ENCODE measurements at regions not wholly inside any gene's neighbourhood (a gene's known extent, or its start where the extent isn't known, plus 50 kb on each side); places are given as distances from the start of the nearest gene placed in this dataset.
"Not testable (repeated sequence)": the region's sequence is repeated elsewhere in the genome, so short reads cannot be mapped to it uniquely, and the experiment has no call there.

DNA sequence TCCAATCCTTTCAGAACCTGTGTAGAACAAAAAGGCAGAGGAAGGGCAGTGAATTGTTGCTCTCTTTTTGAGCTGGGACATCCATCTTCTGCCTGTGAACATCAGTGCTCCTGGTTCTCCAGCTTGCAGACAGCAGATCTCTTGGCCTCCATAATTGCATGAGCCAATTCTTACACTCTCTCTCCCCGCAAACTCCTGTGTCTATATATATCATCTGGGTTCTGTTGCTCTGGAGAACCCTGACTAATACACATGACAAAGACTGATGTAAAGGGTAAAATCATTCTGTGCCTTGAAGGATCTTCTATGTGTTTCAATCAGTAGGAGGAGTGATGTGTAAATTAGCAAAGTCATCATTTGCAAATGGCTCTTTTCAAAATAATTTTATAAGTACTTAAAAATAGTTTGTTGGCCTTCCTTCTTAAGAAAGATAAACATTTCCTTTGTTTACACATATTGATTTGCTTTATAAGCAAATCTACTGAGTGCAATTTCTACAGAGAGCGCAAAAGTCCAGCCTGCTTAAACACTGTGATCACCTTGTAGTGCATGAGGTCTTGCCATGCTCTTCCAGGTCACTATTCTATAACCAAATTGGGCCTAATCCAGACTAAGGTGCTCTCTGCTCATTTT is 154.9 kb upstream of the ANKRD28 start:
- no peak for DNase-seq

- DNase-seq: no peak
These were observed 156.1 kb upstream of the ANKRD28 start for GRCh38 chr3:15953841-15954240.

DNA sequence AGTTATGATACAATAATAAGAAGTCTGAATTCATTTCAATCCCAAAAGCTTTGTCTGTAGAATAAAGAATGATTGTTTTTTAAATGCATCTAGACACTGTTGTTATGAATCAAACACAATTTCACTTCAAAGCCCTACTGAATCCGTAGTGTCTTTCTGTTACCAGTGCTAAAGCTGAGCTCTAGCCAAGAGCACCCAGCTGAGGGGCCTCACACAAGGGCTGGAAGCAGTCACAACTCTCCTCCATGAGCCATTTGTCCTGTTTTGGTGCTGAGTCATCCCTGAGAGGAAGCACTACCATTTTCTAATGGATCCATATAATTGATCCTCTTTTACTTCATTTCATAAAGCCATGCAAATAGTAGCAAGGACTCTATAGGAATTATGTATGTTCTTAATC is 158.2 kb upstream of the ANKRD28 start:
- no peak for DNase-seq

DNA sequence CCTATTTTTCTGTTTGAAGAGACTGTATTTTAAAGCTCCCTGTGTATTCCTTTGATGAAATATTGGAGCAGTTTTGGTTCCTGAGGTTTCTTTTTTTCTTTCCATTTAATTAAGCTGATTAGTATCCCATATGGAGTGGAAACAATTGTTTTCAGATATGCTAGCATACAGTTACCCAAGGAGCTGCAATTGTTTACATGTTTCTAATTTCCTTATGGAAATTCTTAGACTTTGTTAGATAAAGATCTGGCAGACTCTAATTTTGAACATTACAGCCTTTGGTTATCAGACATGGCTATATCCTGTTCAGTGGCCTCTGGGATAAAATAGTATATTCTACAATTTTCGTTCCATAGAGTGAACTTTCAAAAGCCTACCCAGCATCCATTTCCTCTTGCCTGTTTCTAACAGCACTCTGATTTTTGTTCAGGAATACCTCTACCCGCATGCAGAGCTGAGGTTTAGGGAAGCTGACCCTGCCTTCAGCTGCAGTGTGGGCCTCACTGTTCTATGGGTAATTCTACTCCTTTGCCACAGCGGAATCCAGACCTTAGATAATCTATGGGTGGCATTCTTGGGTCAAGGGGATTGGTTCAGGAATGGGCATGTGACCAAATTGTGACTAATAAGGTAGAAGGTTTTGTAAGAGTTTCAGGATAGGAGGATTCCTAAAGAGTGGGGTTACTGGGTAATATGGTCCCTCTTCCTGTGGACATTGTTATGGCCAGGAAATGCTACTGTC is 161.1 kb upstream of the ANKRD28 start:
- no peak for DNase-seq

DNA sequence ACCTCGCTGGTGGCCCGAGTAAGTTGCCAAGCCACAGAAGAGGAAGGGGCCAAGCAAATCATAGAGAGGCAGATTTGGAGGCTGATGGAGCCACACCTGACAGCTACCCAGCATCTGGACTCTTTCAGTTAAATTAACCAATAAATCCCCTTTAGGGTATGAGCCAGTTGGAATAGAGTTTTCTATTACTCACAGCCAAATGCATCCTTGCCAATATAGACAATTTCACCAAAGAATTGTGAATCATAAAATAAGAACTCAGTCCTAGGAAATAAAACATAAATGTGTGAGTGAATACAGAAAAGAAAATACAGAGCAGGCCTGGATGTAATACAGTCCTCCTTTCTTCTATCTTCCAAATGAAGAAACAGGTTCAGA is 161.6 kb upstream of the ANKRD28 start:
- DNase-seq: no peak

DNA sequence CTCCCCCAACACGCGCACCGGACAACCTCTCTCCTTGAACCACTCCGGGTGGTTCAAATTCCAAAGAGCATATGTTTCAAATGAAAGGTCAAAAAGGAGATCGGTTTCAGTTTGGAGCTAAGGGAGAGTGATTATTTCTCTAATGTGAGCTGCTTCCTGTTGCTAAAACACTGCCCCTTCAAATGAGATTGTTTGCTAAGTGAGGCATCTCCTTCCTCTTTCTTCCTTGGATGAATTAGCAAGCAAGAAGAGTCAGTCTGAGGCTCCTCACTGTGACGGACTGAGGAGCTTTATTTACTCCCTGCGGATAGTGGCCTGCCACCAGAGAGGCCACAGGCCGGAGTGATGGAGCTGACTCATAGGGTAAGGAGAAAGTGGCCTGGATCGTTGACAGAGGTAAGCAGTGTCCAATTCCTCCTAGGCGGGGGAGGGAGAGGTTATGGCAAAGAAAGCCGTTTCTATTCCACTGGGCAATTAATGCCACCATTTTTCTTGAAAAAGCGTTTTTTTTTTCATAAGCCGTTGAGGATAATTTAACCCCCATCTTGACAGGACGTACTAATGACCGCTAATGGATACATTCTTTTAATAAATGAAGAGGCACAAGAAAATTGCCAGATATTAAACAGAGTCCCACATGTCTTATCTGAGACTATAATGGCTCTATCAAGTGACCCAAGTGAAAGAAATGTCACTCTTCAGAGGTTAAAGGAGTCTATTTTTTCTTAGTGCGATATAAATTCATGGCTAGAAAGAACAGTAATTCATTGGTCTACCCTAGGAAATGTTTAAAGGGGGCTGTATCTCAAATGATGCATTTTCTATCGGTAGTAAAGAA is 167.0 kb upstream of the ANKRD28 start:
- no peak for DNase-seq

- no peak for DNase-seq
These were observed 169.8 kb upstream of the ANKRD28 start for GRCh38 chr3:15967577-15967976.

GRCh38 chr3:15969874-15970640 is 172.3 kb upstream of the ANKRD28 start:
- no peak for DNase-seq

DNA sequence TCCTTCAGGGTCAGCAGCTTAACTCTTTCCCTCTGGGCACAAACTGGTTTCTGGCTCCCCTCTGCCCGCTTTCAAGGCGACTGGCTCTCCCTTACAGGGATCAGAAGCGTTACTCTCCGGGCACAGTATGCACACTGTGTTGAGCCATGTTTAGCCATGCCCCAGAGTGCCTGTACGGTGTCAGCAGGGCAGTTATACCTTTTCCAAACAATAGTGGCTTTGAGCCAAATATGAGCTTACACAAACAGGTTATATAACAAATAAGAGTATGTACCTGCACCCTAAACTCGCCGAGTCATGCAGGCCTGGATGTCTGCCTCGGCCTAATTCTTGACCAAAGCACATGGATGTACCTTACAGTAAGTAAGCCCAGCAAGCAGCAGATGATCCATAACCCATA is 175.6 kb upstream of the ANKRD28 start:
- DNase-seq: no peak

DNA sequence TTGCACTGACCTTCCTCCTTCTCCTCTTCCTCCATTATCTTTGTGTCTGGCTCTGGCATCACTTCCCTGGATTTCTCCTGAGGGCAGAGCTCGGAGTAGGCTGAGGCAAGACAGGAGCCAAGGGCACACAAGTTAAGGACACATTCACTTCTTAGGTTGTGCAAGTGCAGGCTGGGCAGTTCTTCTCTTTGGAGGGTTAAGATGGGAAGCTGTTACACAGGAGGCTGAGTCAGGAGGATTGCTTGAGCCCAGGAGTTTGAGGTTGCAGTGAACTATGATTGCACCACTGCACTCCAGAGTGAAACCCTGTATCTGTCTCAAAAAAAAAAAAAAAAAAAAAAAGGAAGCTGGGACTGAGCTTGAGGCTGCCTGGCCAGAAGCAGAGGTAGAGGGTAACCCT is 176.2 kb upstream of the ANKRD28 start:
- DNase-seq: no peak

DNA sequence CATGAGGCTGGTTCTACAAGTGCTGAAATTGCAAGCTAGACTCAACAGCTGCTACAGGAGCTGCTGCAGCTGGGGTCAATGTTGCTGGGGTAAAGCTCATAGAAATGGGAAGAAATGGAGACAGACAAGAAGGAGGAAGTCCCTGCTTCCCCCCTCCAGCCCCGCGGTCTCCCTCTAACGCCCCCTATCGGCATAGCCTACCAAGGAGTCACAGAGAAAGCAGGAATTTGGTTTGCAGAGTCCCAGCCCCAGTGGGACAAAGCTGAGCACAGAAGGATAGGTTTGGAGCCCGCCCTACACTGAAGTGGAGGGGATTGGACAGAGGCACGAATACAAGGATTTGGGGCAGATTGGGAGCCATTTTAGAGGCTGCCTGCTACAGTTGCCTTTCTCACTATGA is 176.9 kb upstream of the ANKRD28 start:
- no peak for DNase-seq

DNA sequence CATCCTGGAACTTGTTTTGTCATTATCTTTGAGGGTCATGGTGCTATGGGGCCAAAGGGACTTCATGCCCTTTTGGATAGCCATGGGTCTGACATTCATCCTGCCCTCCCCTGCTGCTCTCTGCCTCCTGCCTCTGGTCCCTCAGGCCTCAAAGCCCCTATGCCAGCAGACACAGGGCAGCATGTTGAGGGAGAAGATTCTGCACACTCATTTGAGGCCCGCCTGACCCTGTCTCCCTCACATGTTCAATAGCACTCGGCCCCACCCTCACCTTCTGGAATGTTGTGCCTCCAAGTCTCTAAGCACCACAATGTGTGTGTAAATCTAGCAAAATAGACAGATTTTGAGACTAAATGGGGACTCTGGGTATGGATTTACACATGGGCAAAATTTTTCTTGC is 178.7 kb upstream of the ANKRD28 start:
- no peak for DNase-seq

DNA sequence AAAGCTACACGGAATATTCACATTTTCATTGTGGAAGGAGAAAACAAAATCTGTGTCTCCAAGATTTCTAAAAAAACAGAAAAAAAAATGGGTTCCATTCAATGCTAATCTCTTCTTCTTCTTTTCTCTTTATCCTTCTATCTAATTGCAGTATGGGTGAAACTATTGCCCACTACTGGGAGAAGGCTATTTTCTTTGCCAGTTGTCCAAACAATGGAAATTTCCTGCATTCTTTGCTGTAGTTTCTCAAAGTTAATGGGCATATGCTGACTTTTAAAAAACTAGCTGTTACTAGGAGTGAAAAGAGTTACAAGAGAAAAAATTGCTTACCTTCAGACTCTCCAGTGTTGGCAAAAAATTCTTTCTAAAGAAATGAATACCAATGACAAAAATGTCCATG is 179.3 kb upstream of the ANKRD28 start:
- DNase-seq: no peak

GRCh38 chr3:15977598-15978232 is 179.9 kb upstream of the ANKRD28 start:
- no peak for DNase-seq

- no peak for DNase-seq
These were observed 181.0 kb upstream of the ANKRD28 start for GRCh38 chr3:15978801-15979200.

GRCh38 chr3:15979495-15979894 is 181.7 kb upstream of the ANKRD28 start:
- DNase-seq: no peak

DNA sequence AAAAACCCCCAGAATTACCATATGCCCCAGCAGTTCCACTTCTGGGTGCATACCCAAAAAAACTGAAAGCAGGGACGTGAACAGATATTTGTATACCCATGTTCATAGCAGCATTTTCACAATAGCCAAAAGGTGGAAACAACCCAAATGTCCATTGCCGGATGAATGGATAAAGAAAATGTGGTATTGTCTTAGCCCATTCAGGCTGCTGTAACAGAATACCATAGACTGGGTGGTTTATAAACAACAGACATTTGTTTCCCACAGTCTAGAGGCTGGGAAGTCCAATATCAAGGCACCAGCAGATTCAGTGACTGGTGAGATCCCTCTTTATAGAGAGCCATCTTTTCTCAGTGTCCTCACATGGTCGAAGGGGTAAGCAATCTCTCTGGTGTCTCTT is 182.1 kb upstream of the ANKRD28 start:
- no peak for DNase-seq

DNA sequence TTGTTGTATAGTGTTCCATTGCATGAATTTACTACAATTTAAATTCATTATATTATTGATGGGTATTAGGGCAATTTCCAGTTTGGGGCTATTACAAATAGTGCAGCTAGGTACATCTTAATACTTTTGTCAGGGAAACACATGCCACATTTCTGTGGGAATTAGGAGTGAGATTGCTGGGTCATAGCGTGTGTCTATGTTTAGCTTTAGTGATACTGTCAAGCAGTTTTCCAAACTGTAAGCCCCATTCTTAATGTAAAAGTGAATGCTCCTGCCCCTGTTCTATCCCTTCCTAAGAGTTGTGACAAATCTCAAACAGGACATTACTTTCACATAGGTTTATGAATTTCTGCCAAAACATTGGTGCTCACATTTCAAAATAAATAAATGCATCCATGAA is 184.5 kb upstream of the ANKRD28 start:
- no peak for DNase-seq

DNA sequence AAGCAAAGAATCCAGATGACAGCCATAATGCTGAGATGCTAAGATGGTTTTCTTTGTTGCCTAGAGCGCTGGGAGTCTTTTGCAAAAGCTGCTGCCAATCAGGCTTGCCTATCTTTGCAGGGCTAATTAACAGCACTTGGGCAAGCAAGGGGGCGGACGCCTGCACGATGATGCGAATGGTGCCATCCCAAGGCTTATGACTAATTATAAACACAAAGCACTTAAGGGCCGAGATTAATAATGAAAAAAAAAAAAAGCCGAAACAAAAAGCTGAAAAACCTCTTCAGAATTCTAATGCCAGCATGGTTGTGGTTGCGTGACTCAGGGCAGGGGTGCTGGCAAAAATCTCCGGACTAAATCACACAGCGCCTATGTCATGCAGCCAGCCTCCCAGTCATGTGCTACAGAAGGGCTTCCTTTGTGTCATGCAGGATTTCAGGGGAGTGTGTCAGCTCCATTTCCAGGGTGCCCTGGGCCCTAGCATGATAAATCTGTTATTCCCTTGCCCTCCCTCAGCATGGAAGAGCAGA is 185.0 kb upstream of the ANKRD28 start:
- DNase-seq: no peak

GRCh38 chr3:15983232-15983631 is 185.5 kb upstream of the ANKRD28 start:
- no peak for DNase-seq

DNA sequence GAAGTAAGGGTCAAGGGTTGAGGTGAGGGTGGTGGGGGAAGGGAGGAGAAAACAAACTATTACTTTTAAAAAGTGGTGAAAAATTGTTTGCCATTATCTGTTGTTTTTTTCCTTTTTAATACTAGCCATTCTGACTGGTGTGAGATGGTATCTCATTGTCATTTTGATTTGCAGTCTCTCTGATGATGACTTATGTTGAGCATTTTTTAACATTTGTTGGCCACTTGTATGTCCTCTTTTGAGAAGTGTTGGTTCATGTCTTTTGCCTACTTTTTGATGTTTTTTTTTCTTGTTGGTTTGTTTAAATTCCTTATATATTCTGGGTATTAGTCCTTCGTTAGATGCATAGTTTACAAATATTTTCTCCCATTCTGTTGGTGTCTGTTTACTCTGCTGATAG is 185.9 kb upstream of the ANKRD28 start:
- DNase-seq: no peak

DNA sequence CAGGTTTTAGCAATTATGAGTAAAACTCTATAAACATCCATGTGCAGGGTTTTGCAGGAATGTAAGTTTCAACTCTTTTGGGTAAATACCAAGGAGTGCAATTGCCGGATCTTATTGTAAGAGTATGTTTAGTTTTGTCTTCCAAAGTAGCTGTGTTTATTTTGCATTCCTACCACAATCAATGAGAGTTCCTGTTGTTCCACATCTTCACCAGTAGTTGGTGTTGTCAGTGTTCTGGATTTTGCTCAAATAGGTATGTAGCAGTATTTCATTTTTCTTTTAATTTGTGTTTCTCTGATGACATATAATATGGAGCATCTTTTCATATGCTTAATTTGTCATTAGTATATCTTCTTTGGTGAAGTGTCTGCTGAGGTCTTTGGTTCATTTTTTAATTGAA is 185.1 kb upstream of the GALNT15 start:
- no peak for DNase-seq

- DNase-seq: not testable (repeated sequence)
These were observed 180.8 kb upstream of the GALNT15 start for GRCh38 chr3:15993660-15994059.

Measured in KG1 (cell line).